GM19025 (cell line): ENCODE measurements at regions not wholly inside any gene's neighbourhood (a gene's known extent, or its start where the extent isn't known, plus 50 kb on each side); places are given as distances from the start of the nearest gene placed in this dataset.

ENCODE experiments used
- ATAC-seq: cut with Tn5 transposase; IDR thresholded peaks from one replicate; pipeline ENCODE4 v1.9.1; 2021; ENCODE audit warnings: mild to moderate bottlenecking, low read depth, moderate library complexity; ENCODE audit not compliant: unreplicated experiment

GRCh38 chr1:65486613-65487012 lies 66.1 kb downstream of the LEPR start:
- ATAC-seq: no peak

- no peak for ATAC-seq
These were observed 69.0 kb downstream of the LEPR start for GRCh38 chr1:65489481-65489880.

- ATAC-seq: no peak
These were observed 70.0 kb downstream of the LEPR start for GRCh38 chr1:65490231-65491009.

- ATAC-seq: no peak
These were observed 71.0 kb downstream of the LEPR start for GRCh38 chr1:65491472-65491871.

GRCh38 chr1:65493802-65494201 lies 73.3 kb downstream of the LEPR start:
- ATAC-seq: no peak

- no peak for ATAC-seq
These were observed 74.2 kb downstream of the LEPR start for GRCh38 chr1:65494671-65495070.

- no peak for ATAC-seq
These were observed 74.7 kb downstream of the LEPR start for GRCh38 chr1:65495137-65495536.

GRCh38 chr1:65497256-65497830 lies 76.9 kb downstream of the LEPR start:
- ATAC-seq: no peak

- ATAC-seq: no peak
These were observed 83.0 kb downstream of the LEPR start for GRCh38 chr1:65503427-65503826.

GRCh38 chr1:65504263-65504662 lies 83.8 kb downstream of the LEPR start:
- no peak for ATAC-seq

- ATAC-seq: no peak
These were observed 85.3 kb downstream of the LEPR start for GRCh38 chr1:65505547-65506300.

GRCh38 chr1:65508051-65508450 lies 87.6 kb downstream of the LEPR start:
- ATAC-seq: no peak

GRCh38 chr1:65509912-65510680 lies 89.6 kb downstream of the LEPR start:
- ATAC-seq: no peak

- ATAC-seq: no peak
These were observed 90.5 kb downstream of the LEPR start for GRCh38 chr1:65510961-65511360.

- no peak for ATAC-seq
These were observed 91.9 kb downstream of the LEPR start for GRCh38 chr1:65512383-65512782.

- no peak for ATAC-seq
These were observed 92.7 kb downstream of the LEPR start for GRCh38 chr1:65512967-65513780.

GRCh38 chr1:65514041-65514440 lies 93.6 kb downstream of the LEPR start:
- ATAC-seq: no peak

- ATAC-seq: no peak
These were observed 104.4 kb downstream of the LEPR start for GRCh38 chr1:65524931-65525265.

GRCh38 chr1:65525266-65526048 lies 105.0 kb downstream of the LEPR start:
- ATAC-seq: no peak
